Mucosa of rectum (tissue), 2 donors: ENCODE measurements at regions not wholly inside any gene's neighbourhood (a gene's known extent, or its start where the extent isn't known, plus 50 kb on each side); places are given as distances from the start of the nearest gene placed in this dataset.
"Not testable (repeated sequence)": the region's sequence is repeated elsewhere in the genome, so short reads cannot be mapped to it uniquely, and the experiment has no call there.

Experiments used
- H3K27ac ChIP-seq, 2 donors: one replicate each; pipeline ENCODE4 v1.7.0; 2013; ENCODE audit warnings: inconsistent platforms in 2 of 2, low read depth in 2 of 2, low read length in 2 of 2
- H3K27me3 ChIP-seq, 2 donors: one replicate each; pipeline ENCODE4 v1.7.0; 2013; ENCODE audit warnings: low read length in 2 of 2; ENCODE audit not compliant: control insufficient read depth in 2 of 2, insufficient read depth in 2 of 2
- H3K36me3 ChIP-seq, 2 donors: one replicate each; pipeline ENCODE4 v1.7.0; 2013; ENCODE audit warnings: low read length in 2 of 2; ENCODE audit not compliant: control insufficient read depth in 2 of 2, insufficient read depth in 2 of 2
- H3K4me1 ChIP-seq, 2 donors: one replicate each; pipeline ENCODE4 v1.7.0; 2013; ENCODE audit warnings: low read length in 2 of 2, mild to moderate bottlenecking in 1 of 2; ENCODE audit not compliant: control insufficient read depth in 2 of 2, insufficient read depth in 2 of 2
- H3K4me3 ChIP-seq, 2 donors: one replicate each; pipeline ENCODE4 v1.7.0; 2013; ENCODE audit warnings: low read length in 2 of 2
- H3K9ac ChIP-seq, 2 donors: one replicate each; pipeline ENCODE4 v1.7.0; 2013; ENCODE audit warnings: low read length in 2 of 2, low read depth in 1 of 2, mild to moderate bottlenecking in 1 of 2
- H3K9me3 ChIP-seq, 2 donors: one replicate each; pipeline ENCODE4 v1.7.0; 2013; ENCODE audit warnings: low read length in 2 of 2; ENCODE audit not compliant: control insufficient read depth in 2 of 2
- donor health status: healthy.
- donor health status: Normal muscosa, but diverticular disease.

GRCh38 chr6:142016666-142017065 lies 116.1 kb upstream of the GJE1 start:
- H3K9ac ChIP-seq, H3K36me3 ChIP-seq, H3K4me3 ChIP-seq, H3K9me3 ChIP-seq, H3K27ac ChIP-seq, H3K27me3 ChIP-seq, H3K4me1 ChIP-seq: not testable (repeated sequence)

DNA sequence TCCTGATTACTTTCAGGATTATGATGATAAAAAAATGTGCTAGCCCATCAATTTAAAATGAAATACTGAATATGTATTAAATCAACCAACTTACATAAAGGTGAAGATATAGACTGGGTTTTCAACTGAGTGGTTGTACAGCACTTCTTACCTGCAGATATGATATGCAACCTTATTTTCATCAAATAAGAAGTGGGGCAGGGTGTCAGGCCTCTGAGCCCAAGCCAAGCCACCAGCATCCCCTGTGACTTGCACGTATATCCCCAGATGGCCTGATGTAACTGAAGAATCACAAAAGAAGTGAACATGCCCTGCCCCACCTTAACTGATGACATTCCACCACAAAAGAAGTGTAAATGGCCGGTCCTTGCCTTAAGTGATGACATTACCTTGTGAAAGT lies 117.3 kb upstream of the GJE1 start:
- H3K4me1 ChIP-seq, H3K4me3 ChIP-seq, H3K9ac ChIP-seq, H3K9me3 ChIP-seq, H3K36me3 ChIP-seq, H3K27ac ChIP-seq, H3K27me3 ChIP-seq: not testable (repeated sequence)

- H3K9me3 ChIP-seq, result no peaks in the 10 kb centered on the region
- no peaks in the 10 kb centered on the region for H3K36me3 ChIP-seq
- no peak overlapping the region for H3K27ac ChIP-seq
- H3K4me1 ChIP-seq, result no peaks in the 10 kb centered on the region
- H3K9ac ChIP-seq, result no peak overlapping the region
- H3K27me3 ChIP-seq, result no peaks in the 10 kb centered on the region
- no peak overlapping the region for H3K4me3 ChIP-seq
These were observed 117.7 kb upstream of the GJE1 start for GRCh38 chr6:142015011-142015410.

DNA sequence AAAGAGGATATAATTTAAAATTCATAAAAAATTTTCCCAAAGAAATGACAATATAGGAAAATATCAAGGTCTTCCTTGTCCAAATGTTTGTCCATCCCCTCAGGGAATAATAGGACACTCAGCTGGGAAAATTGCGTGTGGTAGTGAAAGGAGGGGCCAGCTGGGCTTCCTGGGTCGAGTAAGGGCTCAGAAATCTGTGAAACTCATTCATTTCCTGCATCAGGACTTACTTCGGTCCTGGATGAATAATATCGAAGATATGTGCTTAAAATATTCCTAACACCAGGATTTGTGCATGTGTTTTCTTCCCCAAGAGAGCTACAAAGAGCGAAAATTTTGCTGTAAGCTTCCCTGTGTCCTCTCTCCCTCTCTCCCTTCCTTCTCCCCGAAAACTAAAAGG lies 118.2 kb upstream of the GJE1 start:
- H3K4me3 ChIP-seq, result no peak overlapping the region
- H3K9me3 ChIP-seq, result no peaks in the 10 kb centered on the region
- H3K27me3 ChIP-seq, result no peaks in the 10 kb centered on the region
- H3K9ac ChIP-seq, result no peak overlapping the region
- no peak overlapping the region for H3K27ac ChIP-seq
- no peaks in the 10 kb centered on the region for H3K4me1 ChIP-seq
- no peaks in the 10 kb centered on the region for H3K36me3 ChIP-seq

- Histone ChIP-seq H3K4me1 (no peaks in the 10 kb centered on the region), H3K9ac (no peak overlapping the region), H3K36me3 (no peaks in the 10 kb centered on the region), H3K27ac (no peak overlapping the region), H3K9me3 (no peaks in the 10 kb centered on the region), H3K27me3 (no peaks in the 10 kb centered on the region), H3K4me3 (no peak overlapping the region)
These were observed 118.7 kb upstream of the GJE1 start for GRCh38 chr6:142013875-142014495.

DNA sequence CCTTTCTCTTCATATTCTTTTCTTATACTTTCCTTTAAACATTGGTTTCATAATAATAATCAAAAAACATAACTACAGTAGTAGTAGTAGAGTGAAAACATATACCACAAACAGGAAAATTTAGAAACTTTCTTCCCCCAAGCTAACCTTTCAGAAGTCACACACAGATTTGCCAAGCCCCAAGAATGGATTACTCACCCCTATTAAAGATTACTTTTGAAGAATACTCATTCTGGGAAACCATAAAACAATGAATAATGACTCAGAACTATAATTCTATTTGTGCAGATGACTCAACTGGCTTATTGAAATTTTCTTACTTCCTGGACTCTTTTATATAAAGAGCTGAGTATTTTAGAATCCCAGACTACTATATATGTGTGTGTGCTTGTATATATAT lies 119.4 kb upstream of the GJE1 start:
- Histone ChIP-seq H3K27ac (no peak overlapping the region), H3K36me3 (no peaks in the 10 kb centered on the region), H3K4me3 (no peak overlapping the region), H3K9me3 (no peaks in the 10 kb centered on the region), H3K4me1 (no peaks in the 10 kb centered on the region), H3K27me3 (no peaks in the 10 kb centered on the region), H3K9ac (no peak overlapping the region)

DNA sequence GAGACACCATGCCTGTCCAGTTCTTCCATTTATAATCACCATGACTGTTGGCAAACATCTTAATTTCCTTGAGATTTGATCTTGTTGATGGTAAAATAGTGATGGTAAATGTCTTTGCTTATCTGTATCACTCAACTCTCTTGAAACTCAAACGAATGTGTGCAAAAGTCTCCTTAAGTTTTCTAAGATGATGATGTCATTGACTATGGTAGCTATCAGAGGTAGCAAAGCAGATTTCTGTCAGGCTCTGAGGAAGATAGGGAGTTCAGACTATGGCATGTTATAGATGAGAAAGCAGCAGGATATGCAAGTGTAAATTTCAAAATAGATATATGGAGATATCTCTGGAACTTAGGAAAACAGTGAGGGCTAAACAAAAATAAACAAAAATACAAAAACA lies 121.0 kb upstream of the GJE1 start:
- Histone ChIP-seq H3K9me3 (no peaks in the 10 kb centered on the region), H3K27ac (no peak overlapping the region), H3K4me3 (no peak overlapping the region), H3K9ac (no peak overlapping the region), H3K4me1 (no peaks in the 10 kb centered on the region), H3K27me3 (no peaks in the 10 kb centered on the region), H3K36me3 (no peaks in the 10 kb centered on the region)

DNA sequence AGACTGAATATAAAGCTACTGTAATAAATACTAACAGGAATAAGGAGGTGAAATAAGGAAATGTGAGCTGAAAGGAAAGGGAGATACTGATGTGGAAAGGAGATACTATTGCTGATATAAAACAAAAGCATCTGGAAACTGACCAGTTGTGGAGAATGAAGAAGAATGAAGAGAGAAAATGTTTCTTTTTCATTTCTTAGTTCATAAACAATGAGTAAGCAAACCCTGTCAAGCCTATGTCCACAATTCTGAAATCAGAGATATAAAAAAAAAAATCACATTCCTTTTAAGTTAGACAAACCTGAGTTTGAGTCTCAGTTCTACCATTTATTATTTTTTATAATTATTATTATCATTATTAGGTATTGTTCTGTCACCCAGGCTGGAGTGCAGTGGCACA lies 121.6 kb upstream of the GJE1 start:
- no peak overlapping the region for H3K9ac ChIP-seq
- H3K4me3 ChIP-seq, result no peak overlapping the region
- no peaks in the 10 kb centered on the region for H3K27me3 ChIP-seq
- H3K36me3 ChIP-seq, result no peaks in the 10 kb centered on the region
- no peak overlapping the region for H3K27ac ChIP-seq
- H3K4me1 ChIP-seq, result no peaks in the 10 kb centered on the region
- H3K9me3 ChIP-seq, result no peaks in the 10 kb centered on the region

GRCh38 chr6:142009647-142010046 lies 123.1 kb upstream of the GJE1 start:
- Histone ChIP-seq H3K4me3 (no peak overlapping the region), H3K36me3 (no peaks in the 10 kb centered on the region), H3K9me3 (no peaks in the 10 kb centered on the region), H3K27ac (no peak overlapping the region), H3K4me1 (no peaks in the 10 kb centered on the region), H3K9ac (no peak overlapping the region), H3K27me3 (no peaks in the 10 kb centered on the region)

DNA sequence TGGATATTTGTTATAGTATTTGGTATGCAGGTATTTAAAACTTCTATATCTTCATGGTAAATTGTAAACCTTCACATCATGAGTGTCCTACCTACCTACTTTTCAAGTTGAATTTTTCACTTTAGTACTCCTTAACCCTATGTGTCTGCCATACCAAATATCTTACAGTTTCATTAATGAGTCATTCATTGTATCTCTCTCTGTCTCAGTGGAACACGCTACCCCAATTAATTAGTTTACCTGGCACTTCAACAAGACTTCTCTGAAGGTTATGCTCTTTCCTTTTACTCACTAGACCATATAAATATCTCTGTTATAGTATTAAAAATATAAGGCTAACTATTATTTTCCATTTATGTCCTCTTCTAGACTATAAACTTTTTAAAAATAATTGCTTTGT lies 123.9 kb upstream of the GJE1 start:
- Histone ChIP-seq H3K4me3 (no peak overlapping the region), H3K27me3 (no peaks in the 10 kb centered on the region), H3K4me1 (no peaks in the 10 kb centered on the region), H3K9ac (no peak overlapping the region), H3K27ac (no peak overlapping the region), H3K36me3 (no peaks in the 10 kb centered on the region), H3K9me3 (no peaks in the 10 kb centered on the region)
